HuH-7 (cell line): ENCODE measurements at regions not wholly inside any gene's neighbourhood (a gene's known extent, or its start where the extent isn't known, plus 50 kb on each side); places are given as distances from the start of the nearest gene placed in this dataset.

Source experiments
- DNase-seq: peaks from one replicate; pipeline ENCODE4 v3.0.0; 2011; ENCODE audit warnings: low spot score

DNA sequence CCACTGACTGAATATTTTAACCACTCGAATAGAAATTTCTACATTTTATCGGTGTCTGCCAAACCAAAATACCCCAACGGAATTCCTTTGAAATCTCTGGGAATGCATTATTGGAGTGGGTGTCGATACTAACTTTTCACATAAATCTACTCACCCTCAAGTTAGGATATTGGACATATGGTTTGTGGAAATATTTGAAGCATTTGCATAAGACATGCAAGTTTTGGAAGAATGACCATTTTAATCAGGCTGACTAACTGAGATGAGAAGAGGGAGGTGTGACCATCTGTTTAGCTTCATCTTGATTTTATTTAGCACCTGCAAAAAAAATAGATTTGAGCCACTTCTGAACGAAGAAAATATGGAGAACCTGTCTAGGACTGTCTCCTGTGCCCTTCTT is 61.2 kb downstream of the KLF6 start:
- DNase-seq, result no peak

DNA sequence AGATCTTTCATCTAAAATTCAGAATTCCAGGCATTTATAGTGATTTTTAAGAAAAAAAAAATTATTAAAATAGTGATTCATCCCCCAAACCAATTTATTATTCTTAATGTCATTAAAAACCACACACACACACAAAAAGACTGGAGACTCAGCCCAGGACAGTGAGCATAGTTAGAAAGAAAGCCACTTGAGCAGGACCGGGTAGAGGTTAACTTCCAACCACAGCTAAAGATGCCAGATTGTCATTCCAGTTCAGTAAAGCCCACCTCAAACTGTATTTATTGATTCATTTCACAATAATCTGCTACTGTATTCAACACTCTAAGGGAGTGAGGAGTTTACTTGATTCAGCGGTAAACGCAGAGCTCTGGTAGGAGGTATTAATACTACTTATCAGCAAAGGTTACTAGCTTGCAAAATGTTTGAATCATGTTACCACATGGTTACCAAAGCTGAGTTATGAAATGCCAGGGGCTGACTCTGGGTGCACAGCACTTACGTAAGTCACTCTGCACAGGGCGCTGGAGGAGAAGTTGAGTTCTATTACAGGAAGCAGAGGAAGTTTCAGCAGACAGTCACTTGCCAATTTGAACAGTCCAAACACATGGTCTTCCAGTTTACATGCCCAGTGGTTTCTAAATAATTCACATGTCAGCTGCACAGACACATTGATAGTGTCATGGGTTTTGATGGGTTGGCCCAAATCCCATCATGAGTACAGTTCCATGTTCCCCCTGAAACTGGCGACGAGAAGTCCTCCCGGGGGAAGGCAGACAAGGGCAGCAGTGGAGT is 64.6 kb downstream of the KLF6 start:
- peak; percentile 55 for DNase-seq

DNA sequence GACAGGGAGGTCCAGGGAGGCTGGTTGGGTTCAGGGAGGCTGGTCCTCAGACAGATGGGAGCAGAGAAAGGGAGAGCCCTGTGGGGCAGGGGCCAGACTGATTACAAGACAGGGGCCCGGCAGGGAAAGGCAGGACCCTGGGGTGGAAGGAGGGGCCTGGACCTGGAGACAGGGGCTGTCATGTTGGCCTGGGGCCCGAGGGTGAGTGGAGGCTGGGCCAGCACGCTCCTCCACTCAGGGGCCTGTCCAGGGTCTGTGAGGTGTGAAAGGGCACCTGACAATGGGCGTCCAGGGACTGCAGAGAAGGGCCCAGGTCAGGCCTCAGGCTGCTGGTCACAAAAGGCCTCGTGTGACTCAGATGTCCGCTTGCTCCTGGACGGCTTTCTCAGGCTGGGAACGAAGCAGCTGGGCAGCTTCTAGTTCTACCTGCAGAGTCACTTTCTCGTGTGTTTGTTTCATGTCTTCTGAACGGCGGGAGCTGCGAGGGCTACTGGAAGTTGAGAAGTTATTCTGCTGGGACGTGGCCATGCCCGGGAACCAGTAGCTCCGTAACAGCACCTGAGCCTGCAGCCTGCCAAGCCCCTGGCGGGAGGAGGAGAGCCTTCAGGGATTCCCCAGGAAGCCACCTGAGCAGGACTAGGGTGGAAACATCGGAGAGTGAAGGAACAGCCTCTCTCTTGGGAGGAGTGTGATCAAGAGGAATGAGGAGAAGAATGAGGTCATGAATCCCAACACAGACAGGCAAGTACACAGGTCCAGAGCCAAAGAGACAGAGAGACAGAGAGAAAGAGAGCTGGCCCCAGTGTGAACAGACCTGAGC is 65.8 kb downstream of the KLF6 start:
- no peak for DNase-seq

DNA sequence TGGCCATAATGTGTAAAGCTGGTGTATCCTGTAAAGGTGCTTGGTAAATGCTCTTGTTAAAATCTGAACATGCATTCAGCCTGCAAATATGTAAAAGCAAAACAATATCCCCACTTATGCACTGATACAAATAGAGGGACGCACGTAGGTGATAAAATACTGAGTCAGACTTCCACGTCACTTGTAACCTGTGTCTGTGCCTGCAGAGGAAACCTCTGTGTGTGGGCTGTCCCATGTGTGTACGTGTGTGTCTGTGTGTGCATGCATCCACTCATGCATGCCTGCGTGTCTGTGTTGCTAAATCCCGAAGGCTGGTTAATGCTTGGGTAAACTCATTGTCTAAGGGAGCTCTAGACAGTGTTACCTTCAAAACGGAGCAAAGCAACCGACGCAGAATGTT is 68.9 kb downstream of the KLF6 start:
- no peak for DNase-seq

- no peak for DNase-seq
Measured at GRCh38 chr10:3714967-3715366, 70.0 kb downstream of the KLF6 start.

DNA sequence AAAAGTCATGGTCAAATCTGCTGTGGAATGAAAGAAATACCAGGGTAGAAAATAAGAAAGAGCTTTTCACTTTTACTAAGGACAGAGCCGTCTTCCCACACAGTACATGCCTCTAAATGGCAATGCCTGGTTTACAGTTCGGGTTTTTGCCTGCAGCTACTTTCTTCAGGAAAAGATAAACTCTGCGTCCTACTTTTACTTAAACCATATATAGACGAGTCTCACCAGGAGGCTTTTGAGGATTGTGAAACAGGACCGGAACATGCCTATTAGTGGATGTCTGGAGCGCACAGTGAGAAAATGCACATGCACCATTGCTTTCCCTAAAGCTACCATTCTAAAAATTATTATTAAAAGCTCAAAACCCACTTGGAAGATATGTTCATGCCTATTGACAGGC is 70.5 kb downstream of the KLF6 start:
- no peak for DNase-seq

- no peak for DNase-seq
Measured at GRCh38 chr10:3712707-3713106, 72.3 kb downstream of the KLF6 start.

DNA sequence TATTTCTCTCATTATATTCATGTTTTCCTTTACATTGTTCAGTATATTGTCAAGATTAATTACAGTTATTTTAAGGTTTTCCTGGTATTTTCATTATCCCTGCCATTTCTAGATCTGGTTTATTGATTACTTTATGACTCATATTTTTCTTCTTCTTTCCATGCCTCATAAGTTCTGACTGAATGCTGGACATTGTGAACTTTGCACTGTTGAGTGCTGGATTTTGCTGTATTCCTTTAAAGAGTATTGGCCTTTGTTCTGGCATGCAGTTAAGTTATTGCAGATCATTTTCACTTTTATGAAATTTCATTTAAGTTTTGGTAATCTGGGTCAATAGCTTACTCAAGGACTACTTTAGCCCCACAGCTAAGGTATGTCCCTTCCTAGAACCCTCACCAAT is 73.1 kb downstream of the KLF6 start:
- DNase-seq, result no peak

DNA sequence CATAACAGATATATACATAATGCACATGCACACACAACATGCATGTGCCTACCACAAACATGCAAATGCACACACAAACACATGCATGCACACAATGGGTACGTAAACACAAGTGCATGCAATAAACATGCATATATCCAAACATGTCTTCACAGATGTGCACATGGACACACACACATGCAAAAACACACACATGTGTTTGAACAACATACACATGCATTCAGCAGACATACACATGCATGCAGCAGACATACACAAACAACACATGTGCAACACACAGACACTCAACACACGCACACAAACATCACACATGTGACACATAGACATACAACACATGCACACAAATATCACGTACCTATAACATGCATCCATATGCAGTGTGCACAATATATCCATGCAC is 74.2 kb downstream of the KLF6 start:
- no peak for DNase-seq

- DNase-seq, result no peak
Measured at GRCh38 chr10:3709456-3710060, 75.5 kb downstream of the KLF6 start.

- DNase-seq, result no peak
Measured at GRCh38 chr10:3708852-3709251, 76.2 kb downstream of the KLF6 start.

DNA sequence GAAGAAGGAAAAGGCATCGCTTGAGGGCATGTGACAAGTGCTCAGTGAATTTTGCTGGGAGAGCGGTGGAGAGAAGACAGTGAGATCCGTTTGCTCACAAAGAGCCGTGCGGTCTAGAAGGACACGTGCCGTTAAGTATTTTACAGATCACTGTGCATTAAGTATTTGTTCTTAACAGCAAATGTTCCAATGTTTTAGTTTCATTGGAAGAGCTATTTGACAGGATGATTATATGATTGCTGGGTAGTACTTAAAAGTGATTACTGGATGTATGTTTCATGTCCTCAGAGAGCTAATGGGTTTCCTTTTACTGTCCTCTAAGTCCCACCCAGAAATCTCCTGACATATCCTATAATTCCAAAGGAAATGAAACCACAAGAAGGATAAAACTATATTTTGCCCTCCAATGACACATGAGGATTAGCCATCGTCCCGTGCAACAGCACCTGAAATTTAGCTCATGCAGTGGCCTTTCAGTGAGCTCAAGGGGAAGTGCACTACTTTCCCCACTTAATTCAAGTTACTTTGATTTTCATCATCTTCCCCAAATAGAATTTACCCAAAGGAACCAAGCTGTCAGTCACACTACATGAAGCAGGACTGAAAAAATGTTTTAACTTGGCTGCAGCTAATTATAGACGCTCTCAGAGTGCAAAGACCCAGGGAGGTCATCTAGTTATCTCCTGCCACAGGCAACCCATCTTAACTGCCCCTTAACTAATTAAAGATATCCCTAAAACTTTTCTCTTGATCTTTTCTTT is 80.3 kb downstream of the KLF6 start:
- DNase-seq, result no peak

DNA sequence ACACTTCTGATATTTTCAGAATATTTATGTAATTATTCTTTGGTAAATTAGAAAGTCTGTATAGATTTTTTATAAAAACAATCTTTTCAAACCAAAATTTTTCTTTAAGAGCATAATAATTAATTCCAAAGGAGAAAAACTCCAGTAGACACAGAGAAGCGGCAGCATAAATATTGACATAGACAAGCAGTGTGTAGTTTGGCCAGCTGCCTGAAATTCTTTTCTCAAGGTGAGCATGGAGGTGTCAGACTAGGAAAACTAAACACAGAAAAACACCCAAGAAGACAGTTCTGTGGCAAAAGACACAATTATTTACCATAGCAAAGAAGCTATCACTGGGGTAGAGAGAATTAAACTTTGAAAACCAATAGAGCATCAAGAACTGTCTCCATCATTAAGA is 82.4 kb downstream of the KLF6 start:
- DNase-seq, result no peak

DNA sequence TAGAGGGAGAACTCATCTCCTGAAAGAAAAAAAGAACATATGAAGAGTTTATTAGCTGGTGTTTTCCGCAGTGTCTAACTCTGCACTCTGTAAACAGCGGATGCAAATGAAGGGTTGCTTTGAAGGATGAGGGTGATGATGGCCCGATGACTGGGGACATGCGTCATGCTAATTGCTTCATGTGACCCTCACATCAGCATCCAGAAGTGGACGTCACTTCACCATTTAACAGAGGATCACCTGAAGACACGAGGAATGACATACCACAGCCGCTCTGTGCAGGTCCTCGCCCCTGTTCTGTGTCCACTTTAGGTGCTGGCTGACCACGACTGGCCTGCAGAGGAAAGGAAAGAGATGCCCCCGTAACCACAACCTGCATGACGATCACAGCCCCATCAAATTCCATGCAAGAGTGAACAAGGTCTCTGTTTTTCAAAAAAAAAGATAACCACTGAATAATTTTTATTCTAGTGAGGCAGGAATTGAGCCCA is 82.9 kb downstream of the KLF6 start:
- DNase-seq, result no peak

GRCh38 chr10:3701491-3701890 is 83.5 kb downstream of the KLF6 start:
- no peak for DNase-seq

- no peak for DNase-seq
Measured at GRCh38 chr10:3700531-3701076, 84.4 kb downstream of the KLF6 start.

DNA sequence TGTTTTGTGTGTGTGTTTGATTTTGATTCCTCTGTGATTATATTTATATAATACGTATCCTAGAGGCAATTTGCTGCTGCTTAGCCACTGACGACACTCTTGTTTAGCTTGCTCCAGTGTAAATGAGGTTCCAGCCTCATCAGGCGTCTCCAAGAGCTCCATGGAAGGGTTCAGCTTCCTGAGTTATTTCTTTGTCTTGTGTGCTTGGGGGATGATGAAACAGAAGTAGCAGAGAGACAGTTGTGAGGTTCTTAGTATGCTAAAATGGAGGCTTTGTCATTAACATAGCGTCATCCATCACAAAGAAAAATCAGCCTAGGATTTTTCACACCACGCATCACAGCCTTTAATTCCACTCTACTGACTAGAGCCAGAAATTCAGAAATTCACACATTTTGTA is 85.1 kb downstream of the KLF6 start:
- DNase-seq, result no peak

DNA sequence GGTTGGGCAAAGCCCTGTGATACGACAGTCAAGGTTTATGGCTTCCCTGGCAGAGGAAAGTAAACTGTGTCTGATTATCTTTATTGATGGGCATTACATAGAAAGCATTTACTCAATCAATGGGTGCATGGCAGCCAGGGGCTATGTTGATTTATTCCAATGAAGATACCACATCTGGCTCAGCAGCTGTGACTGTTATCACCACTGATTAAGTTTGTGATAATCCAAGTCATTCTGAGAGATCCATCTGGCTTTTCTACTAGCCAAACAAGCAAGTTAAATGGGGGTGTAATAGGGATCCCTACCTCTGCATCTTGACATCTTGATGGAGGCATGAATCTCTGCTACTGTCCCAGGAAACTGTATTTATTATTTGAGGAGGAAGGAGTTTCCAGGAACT is 86.7 kb downstream of the KLF6 start:
- no peak for DNase-seq

DNA sequence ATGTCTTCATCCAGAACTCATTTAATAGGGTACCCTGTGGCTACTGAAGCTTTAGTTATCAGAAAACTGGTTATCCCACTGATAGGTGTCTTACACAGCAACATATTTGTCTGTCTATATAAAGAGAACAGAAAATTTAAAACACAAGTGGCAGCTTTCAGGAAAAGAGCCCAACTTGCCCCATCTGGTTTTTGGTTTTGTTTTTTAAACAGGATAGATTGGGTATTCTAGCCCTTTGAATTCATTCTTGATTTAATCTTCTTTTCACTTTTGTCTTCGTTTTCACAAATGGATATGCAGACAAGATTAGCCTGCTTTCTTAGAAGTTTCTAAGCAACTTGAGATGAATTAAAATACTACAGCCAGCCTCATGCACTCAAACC is 91.3 kb downstream of the KLF6 start:
- DNase-seq, result no peak

DNA sequence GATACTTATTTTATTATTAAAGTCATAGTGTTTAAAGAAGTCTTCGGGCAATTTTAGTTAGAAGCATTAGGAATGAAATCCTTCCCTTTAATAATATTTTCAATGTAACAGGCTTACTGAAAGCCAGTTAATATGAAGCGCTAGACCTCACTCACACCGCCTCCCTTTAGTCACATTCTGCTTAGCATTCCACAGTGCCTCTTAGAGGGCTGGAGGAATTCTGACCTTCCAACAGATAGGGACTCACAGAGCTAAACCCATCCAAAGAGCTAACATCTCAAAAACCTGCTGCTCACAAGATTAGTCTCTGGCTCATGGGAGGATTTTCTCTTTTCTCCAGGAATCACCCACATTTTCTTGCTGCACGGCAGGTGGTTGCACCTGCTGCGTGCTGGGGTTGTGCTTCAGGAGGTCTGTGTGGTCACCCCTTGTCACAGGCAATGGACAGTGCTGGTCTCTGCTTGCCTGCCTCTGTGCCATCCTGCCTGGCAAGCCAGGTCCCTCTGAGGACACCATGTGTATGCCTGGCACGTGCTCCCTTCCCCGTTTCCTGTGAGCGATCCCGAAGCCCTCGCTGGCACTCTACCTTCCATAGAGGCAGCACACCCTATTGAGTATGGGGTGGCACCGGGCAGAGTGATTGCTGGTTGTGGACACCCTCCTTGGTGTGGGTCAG is 91.8 kb downstream of the KLF6 start:
- DNase-seq, result no peak

DNA sequence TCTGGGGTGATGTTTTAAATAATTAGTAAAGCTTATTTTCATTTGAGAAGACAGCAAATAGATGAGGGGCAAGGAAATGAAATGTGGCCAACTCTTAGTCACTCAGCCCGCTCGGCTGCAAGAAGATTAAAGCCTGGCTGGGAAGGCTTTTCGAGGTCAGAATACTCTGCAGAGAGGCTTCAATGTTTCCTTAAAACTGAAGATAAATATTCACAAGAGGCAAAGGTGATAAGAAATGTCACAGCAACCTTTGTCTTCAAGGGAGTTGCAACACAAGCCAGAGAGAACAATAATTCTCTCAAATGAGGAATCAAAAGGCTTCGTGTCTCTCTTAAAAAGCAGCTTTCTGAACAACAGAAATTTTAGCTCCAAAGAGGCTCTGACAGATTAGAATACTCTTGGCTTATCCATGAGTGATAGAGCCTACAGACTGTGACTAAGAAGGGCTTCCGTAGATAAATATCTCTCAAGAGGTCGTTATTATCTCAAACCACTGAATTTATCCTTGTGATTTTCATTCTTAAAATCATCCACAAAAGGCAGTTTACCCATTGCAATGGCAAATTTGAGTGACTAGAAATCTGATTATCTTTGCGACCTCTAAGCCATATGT is 92.5 kb downstream of the KLF6 start:
- DNase-seq, result no peak
